HG03439 (cell line): ENCODE measurements at regions not wholly inside any gene's neighbourhood (a gene's known extent, or its start where the extent isn't known, plus 50 kb on each side); places are given as distances from the start of the nearest gene placed in this dataset.
"Not testable (repeated sequence)": the region's sequence is repeated elsewhere in the genome, so short reads cannot be mapped to it uniquely, and the experiment has no call there.

Source experiments
- ATAC-seq: cut with Tn5 transposase; IDR thresholded peaks from one replicate; pipeline ENCODE4 v1.9.1; 2021; ENCODE audit warnings: mild to moderate bottlenecking, moderate library complexity; ENCODE audit not compliant: unreplicated experiment

DNA sequence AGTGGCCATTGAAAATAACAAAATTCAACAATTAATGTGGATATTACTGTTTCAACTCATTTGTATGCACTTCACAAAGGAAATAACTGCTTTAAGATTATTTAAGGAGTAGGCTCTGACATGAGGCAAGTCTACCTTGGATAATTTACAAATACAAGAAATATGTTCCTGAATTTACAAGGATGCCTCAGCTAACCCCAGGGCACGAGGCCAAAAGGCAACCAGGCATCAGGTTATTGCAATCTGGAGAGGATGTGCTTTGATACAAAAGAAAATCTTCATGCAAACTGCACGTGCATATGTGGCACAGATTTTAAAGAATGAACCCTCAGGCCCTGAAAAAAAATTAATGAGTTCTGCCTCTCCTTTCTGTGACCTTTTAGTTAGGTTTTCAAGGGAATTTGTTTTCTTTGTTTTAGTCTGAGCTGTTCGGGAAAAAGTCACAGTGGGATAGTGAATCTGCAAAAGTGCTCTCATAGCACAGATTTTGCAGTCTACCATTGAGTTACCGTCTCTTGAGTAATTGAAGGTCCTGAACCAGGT lies 1304.2 kb upstream of the ADGRL4 start:
- no peak for ATAC-seq

DNA sequence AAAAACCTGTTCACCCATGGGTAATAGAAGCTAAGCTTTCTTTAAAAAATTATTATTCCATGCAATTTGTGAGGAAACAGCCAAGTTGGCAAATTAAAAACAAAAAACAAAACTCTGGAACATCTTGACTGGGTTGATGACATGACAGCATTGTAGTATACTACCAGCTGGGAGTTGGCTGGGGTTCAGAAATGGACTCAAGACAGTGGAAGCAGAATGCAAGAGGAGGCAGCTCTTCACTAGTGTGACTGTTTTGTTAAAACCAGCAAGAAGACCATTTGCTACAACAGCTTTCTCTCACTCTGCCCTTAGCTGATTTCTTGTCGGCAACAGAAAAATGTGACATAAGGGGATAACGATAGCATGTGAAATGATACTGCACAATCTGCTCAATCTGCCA lies 1298.9 kb upstream of the ADGRL4 start:
- ATAC-seq: no peak

DNA sequence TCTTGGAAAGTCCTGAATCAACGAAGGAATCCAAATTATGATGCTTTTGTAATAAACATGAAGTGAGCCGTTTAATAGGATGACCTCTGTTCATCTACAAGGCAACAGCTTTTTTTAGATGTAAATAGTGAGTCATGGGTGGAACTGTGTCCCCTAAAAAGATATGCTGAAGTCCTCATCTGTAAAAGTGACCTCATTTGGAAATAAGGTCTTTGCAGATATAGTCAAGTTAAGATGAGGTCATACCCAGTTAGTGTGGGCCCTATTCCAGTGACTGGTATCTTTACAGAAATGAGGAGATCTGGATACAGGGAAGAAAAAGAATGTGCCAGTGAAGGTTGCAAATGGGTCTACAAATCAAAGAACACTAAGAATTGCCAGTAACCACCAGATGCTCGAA lies 1287.3 kb upstream of the ADGRL4 start:
- ATAC-seq: no peak

DNA sequence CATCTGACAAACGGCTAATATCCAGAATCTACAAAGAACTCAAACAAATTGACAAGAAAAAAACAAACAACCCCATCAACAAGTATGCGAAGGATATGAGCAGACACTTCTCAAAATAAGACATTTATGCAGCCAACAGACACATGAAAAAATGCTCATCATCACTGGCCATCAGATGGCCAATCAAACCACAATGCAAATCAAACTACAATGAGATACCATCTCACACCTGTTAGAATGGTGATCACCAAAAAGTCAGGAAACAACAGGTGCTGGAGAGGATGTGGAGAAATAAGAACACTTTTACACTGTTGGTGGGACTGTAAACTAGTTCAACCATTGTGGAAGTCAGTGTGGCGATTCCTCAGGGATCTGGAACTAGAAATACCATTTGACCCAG lies 1282.2 kb upstream of the ADGRL4 start:
- ATAC-seq: not testable (repeated sequence)

- ATAC-seq: no peak
Observed at GRCh38 chr1:80282536-80282935, 1276.0 kb upstream of the ADGRL4 start.

DNA sequence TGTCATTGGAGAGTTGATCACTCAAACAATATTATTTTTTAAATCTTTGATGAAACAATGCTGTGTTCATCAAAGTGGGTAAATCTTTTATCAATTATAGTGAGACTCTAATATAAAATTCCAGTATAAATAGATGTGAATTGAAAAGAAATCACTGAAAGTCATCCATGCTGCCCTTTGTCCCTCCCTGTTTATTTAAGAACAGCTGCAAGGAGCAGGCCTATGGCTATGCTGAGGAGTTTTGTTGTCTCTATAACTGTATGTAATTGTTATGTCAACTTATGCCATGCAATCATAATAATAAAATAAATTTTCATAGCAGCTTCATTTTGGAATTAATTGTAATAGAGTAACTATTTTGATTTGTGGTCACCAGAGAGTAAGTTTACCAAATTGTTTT lies 1272.4 kb upstream of the ADGRL4 start:
- ATAC-seq: no peak

DNA sequence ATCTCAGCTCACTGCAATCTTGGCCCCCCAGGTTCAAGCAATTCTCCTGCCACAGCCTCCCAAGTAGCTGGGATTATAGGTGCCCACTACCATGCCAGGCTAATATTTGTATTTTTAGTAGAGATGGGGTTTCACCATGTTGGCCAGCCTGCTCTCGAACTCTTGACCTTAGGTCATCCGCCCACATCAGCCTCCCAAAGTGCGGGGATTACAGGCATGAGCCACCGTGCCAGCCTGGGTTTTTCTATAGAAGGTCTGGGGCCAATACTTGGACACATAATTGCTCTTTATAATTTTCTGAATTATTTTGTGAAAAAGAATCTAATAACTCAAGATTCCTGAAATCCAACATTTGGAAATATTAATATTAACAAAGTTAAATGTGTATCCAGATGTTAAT lies 1267.7 kb upstream of the ADGRL4 start:
- no peak for ATAC-seq

DNA sequence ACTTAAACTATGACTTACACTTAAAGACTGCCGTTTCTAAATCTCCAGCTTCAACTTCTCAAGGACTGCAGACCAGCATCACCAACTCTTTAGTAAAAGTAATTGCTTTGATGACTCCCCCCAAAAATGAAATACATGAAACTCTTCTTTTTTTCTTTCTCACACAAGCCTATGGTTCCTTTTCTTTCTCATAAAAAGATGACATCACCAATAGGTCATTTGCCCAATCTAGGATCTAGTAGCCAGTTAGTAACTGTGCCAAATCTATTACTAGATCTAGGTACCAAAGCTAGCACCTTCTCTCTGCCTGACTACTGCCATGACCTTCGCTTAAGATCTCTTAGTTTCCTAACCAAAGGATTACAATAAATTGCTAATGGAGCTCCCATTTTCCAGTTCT lies 1266.0 kb upstream of the ADGRL4 start:
- ATAC-seq: no peak

GRCh38 chr1:80258659-80259058 lies 1252.1 kb upstream of the ADGRL4 start:
- no peak for ATAC-seq

GRCh38 chr1:80251591-80251990 lies 1245.1 kb upstream of the ADGRL4 start:
- no peak for ATAC-seq

DNA sequence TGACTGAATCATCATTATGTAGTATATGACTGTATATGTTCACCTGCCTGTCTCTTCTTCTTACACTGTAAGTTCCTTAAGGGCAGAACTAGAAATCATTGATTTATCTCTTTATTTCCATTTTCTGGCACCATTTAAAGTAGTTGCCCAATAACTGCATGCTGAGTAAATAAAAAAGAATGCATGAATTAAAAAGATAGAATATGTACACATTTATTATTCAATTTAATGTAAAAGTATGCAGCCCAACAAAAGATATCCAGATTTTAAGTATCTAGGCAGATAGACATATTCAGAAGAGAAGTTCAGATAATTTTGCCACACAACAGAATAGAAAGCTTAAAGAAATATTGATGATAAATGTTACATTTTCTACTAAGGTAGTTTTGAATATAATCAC lies 1244.6 kb upstream of the ADGRL4 start:
- no peak for ATAC-seq

GRCh38 chr1:80250573-80251168 lies 1244.1 kb upstream of the ADGRL4 start:
- ATAC-seq: no peak

DNA sequence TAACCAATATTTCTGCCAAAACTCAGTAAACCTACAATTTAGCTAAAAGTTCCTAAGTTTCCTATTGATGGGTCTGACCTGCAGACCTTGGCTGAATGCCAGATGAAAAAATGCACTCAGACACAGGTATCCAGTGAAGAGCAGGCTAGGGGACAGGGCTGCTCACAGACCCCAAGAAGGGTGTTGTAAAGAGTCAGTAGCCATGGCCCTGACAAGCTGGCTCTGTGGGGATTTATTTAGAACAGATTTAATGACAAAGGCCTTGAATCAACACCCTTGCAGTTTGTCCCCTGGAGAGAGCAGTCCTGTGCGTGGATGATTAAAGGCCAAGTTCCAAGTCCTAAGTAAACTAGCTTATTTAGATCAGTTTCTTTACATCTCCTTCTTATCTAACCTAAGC lies 1243.2 kb upstream of the ADGRL4 start:
- no peak for ATAC-seq

- ATAC-seq: no peak
Observed at GRCh38 chr1:80248886-80249285, 1242.4 kb upstream of the ADGRL4 start.

DNA sequence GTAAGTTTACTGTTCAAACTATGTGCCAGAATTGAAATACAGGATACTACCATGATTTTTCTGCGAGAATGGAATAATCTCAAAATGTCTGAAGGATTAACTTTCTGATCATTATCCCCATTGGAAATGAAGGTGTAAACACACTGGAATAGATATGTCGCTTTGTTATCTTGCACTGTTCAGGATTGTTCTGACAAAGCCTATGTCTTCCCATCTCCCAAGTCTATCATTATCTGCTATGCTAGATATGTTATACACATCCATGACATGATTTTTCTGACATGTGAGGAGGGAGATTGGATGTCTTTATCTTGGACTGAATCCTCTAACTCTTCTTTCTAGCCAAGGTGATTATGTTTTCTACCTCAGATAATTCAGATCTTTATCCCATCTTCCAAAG lies 1239.3 kb upstream of the ADGRL4 start:
- no peak for ATAC-seq

DNA sequence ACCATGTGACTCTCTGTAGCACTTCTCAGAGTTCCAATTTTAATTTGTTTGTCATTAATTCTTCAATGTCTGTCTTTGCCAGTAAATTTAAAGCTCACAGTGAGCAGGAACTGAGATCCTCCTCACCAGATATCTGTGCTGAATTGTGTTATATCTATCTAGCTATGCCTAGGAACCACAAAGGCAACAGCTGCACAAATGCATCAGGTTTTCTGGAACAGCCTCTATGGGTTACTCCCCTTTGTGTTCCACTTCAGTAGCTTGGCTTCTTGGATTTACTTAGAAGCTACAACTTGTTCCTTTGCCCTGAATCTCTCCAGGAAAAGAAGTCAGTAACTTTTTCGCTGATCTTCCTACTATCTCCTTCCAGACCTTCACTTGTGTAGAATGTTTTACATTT lies 1237.8 kb upstream of the ADGRL4 start:
- ATAC-seq: no peak

DNA sequence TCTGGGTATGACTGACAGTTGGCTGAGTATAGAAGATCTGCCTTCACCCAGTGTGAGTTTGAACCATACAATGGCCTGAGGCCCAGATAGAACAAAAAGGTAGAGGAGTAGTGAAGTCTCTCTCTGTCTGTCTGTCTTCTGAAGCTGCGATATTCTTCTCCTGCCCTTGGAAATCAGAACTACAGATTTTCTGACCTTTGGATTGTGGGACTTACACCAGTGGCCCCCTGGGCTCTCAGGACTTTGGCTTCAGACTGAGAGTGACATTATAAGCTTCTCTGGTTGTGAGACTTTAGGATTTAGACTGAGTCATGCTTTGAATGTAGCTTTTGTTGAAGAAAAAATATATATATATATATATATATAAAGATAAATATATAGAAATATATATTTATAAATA lies 1235.0 kb upstream of the ADGRL4 start:
- no peak for ATAC-seq

- no peak for ATAC-seq
Observed at GRCh38 chr1:80225510-80225909, 1219.0 kb upstream of the ADGRL4 start.

- ATAC-seq: no peak
Observed at GRCh38 chr1:80221319-80221718, 1214.8 kb upstream of the ADGRL4 start.

- ATAC-seq: peak; percentile 87
Observed at GRCh38 chr1:80218112-80218511, 1211.6 kb upstream of the ADGRL4 start.

- no peak for ATAC-seq
Observed at GRCh38 chr1:80217377-80217986, 1211.0 kb upstream of the ADGRL4 start.

DNA sequence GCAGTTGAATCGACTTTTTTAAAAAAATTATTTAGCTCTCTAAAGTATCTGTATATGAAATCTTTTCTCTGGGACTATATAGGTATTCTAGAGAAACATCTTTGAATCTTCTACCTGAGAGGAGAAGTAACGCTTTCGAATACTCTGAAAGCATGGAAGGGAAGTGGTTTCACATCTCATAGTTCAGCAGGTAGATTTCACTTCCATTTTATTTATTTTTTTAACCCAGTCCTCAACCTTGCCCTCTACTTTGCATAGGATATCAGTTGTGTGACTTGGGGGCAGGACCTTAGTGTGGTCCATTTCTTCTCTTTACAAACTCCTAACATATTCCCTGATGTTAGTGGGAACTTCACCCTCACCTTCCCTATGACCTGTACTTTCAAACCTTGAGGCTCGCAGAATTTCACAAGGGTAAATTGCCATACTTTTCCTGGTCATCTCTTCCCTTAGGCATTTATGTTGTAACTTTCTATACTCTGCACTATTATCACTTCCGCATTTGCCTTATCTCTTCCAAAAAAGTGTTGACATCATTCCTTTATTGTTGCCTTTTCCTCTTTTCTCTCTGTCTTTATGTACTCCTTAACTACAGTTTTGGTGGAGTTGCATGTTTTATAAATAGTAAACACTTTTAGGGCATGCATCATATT lies 1208.5 kb upstream of the ADGRL4 start:
- no peak for ATAC-seq
